Stimulated activated CD4-positive, alpha-beta T cell treated with anti-CD3 and anti-CD28 coated beads, Interleukin-15, amount 100 ng/mL, for 48 hours (primary cell): ENCODE measurements at regions not wholly inside any gene's neighbourhood (a gene's known extent, or its start where the extent isn't known, plus 50 kb on each side); places are given as distances from the start of the nearest gene placed in this dataset.
A peak's percentile ranks its signal among the peaks of the same experiment; 100 is the strongest.
"Not testable (repeated sequence)": the region's sequence is repeated elsewhere in the genome, so short reads cannot be mapped to it uniquely, and the experiment has no call there.

Experiments used
- DNase-seq, 2 donors: peaks; one replicate each; pipeline ENCODE4 v3.0.0-alpha.2; 2020; ENCODE audit warnings: low read depth in 2 of 2

GRCh38 chr3:75126556-75126955 lies 512.1 kb upstream of the CNTN3 start:
- no peak for DNase-seq

- DNase-seq = no peak
Observed at GRCh38 chr3:75129101-75129500, 514.6 kb upstream of the CNTN3 start.

DNA sequence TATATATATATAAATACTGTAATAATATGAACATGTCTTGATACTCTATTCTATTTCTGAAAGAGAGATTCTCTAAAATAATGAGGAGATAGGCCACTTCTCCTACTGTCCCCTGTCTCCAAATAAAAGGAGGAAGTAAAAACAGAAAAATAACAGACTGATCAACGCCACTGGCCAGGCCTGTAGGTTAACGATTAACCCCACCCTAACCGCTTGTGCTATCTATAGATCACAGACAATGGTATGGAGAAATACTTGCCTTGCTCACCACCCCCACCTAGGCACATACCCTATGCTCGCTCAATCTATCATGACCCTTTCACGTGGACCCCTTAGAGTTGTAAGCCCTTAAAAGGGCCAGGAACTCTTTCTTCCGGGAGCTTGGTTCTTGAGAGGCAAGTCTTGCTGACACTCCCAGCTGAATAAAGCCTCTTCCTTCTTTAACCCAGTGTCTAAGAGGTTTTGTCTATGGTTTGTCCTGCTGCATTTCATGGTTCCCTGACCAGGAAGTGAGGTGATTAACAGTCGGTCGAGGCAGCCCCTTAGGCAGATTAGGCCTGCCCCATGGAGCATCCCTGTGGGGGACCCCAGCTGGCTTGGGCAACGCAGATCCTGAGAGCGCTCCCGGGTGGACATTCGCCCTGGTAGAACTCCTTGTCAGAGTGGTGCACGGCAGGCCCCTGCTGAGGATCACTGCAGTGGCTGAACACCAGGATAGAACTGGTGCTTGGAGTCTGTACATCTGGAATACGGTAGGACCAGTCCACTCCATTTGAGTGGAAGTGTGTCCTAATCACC lies 521.8 kb upstream of the CNTN3 start:
- DNase-seq = no peak

GRCh38 chr3:75138345-75138744 lies 523.9 kb upstream of the CNTN3 start:
- DNase-seq = no peak

GRCh38 chr3:75140904-75141615 lies 523.1 kb upstream of the FRG2C start:
- no peak for DNase-seq

- no peak for DNase-seq
Observed at GRCh38 chr3:75144406-75144805, 519.7 kb upstream of the FRG2C start.

GRCh38 chr3:75171630-75172230 lies 492.4 kb upstream of the FRG2C start:
- DNase-seq = no peak

DNA sequence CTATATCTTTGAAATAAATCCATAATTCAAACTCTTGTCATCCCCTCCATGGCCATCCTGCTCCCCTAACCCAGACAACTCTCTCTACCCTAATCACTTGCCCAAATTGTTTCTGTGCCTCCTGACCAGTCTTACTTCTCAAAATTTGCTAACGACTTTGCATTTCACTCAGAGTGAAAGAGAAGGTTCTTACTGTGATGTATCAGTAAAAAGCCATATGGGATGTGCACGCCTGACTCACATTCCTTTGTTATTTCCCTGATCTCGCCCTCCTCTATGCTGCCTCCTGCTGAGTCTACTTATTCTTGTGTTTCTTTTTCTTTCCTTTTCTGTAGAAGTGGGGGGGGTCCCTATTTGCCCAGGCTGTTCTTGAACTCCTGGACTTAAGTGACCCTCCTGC lies 487.2 kb upstream of the FRG2C start:
- DNase-seq = no peak

DNA sequence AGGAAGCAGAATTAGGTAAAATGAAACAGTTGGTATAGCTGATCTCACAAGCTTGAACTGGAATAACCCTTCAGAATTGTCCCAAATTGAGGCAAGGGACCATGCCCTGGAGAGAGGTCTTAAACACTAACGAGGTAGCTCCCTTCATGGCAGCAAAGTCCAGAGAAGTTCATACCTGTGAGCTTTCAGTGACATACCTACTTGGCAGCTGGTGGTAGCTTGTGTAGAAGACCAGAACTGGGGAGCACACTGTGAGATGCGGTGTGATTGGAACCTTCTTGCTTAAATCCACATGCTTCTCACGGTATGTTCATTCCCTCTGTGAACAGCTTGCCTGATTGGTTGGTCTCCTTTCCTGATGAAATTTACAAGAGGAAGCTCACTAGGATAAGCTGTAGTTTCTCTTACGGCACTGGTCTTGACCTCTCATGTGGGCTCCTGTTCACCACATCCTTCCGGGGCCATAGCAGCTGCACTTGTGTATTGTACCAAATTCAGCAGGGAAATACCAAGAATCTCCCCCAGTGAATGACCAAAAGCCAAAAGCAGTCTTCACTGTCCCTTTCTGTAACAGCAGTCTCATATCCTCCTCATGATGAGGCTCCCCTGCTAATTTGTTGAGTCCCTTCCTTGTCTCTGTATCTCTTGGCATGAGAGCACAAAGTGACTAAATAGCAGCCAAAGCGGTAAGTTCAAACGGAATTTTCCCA lies 483.7 kb upstream of the FRG2C start:
- no peak for DNase-seq

GRCh38 chr3:75180945-75181298 lies 483.2 kb upstream of the FRG2C start:
- no peak for DNase-seq

- DNase-seq = no peak
Observed at GRCh38 chr3:75188962-75189361, 475.2 kb upstream of the FRG2C start.

- peak; percentile 10 to 29 for DNase-seq
Observed at GRCh38 chr3:75192146-75192616, 471.9 kb upstream of the FRG2C start.

- no peak for DNase-seq
Observed at GRCh38 chr3:75193797-75194196, 470.3 kb upstream of the FRG2C start.

- not testable (repeated sequence) for DNase-seq
Observed at GRCh38 chr3:75214332-75214731, 449.8 kb upstream of the FRG2C start.

DNA sequence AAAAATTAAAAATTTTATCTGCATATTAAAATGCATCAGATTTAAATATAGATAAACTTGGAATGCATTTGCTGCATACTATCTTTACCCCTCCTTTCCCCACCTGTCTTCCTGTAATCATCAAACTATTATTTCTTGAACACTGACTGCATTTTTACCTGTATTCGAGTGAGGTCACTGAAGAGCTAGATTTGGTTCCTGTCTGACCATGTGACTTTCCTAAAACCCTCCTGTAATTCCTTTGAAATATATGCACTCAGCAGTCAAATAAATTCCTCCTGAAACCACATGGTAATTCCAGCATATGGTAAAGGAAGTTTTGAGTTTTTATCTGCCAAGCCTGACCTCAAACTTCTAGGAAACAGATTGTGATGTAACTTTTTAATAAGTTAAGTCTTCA lies 445.6 kb upstream of the FRG2C start:
- no peak for DNase-seq

DNA sequence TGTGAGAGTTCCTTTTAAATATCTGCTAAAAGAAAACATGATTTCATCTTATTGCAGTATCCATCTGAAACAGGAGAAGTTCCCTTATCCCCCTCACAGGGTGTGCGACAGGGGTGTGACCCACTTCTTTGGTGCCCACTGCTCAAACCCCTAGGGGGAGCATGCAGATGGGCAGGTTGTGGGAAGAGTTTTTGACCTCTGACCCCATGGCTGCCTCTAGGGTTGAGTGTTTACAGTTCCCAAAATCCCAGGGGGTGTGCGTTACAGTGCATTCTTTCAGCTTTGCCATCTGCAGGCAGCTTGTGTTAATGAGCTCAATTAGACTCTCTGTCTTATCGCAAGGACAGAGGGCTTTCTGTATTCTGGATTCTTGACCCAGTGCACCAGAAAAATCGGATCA lies 443.2 kb upstream of the FRG2C start:
- no peak for DNase-seq

- no peak for DNase-seq
Observed at GRCh38 chr3:75224412-75224811, 439.7 kb upstream of the FRG2C start.

DNA sequence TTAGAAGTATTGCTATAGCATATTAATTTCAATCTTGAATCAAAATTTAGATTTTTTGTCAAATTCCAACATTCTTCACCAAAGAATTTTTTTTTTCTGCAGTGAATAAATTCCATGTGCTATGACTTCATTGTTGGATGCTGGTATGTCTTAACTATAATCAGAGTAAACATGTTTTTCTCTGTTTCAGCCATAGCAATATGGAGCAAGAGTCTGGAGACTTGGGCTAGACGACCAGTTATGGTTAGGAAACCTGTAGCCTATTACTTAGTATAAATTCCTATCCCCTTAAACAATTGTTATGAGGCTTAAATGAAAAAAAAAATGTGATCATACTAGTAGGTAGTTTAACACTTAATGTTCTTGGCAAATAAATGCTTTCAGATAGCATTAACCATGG lies 431.9 kb upstream of the FRG2C start:
- no peak for DNase-seq

GRCh38 chr3:75235631-75236030 lies 428.5 kb upstream of the FRG2C start:
- no peak for DNase-seq

GRCh38 chr3:75237053-75237452 lies 427.1 kb upstream of the FRG2C start:
- no peak for DNase-seq

DNA sequence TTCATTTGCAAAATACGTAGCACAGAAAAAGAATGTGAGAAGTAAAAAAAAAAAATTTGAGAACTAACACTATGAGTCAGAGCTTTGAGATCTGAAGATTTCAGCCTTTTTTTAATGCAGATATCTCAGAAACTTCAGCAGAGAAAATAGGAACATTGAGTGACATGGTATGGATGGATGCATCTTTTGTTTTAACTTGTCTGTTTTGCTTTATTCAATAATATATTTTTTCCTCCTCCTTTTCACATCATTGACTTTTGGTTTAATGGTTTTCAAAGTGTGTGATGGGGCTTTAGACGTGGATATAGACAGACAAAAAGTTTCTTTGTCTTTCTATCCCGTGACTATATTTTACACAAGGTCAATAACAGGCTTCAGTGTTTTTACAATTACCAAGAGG lies 426.7 kb upstream of the FRG2C start:
- DNase-seq = no peak

GRCh38 chr3:75241226-75241962 lies 422.7 kb upstream of the FRG2C start:
- not testable (repeated sequence) for DNase-seq
